ENCODE measurements at regions not wholly inside any gene's neighbourhood (a gene's known extent, or its start where the extent isn't known, plus 50 kb on each side); places are given as distances from the start of the nearest gene placed in this dataset.

- TF ChIP-seq EP300 (IDR thresholded peaks at IDR 0.05; ENCODE audit: borderline replicate concordance in 1 of 2, low read depth in 2 of 2, low read length in 2 of 2) (no peak), BRCA1 (IDR thresholded peaks at IDR 0.05; ENCODE audit: low read depth, low read length) (no peak), SIN3A (conservative IDR thresholded peaks at IDR 0.05 in 1 of 2, IDR thresholded peaks at IDR 0.05 in 1 of 2; ENCODE audit: low read depth in 1 of 2, low read length in 2 of 2) (no peak), CTCF (IDR thresholded peaks at IDR 0.05; ENCODE audit: control extremely low read depth in 1 of 3, insufficient read depth in 1 of 3, low read depth in 1 of 3, low read length in 3 of 3) (no peak), POLR2AphosphoS5 (IDR thresholded peaks at IDR 0.05; ENCODE audit: low read depth, low read length) (no peak), ATF2 (IDR thresholded peaks at IDR 0.05; ENCODE audit: low read length) (no peak), EGR1 (IDR thresholded peaks at IDR 0.05; ENCODE audit: borderline replicate concordance, low read depth, low read length) (no peak)
Measured at GRCh38 chr5:61806491-61807020, 474.5 kb downstream of the ZSWIM6 start.
